Liver (tissue), 8 donors: ENCODE measurements at regions not wholly inside any gene's neighbourhood (a gene's known extent, or its start where the extent isn't known, plus 50 kb on each side); places are given as distances from the start of the nearest gene placed in this dataset.
A peak's percentile ranks its signal among the peaks of the same experiment; 100 is the strongest.

ENCODE experiments used
- DNase-seq: peaks from one replicate; pipeline ENCODE4 v3.0.0-alpha.2; 2017; ENCODE audit warnings: low spot score
- H3K27ac ChIP-seq, 2 donors: one replicate each; pipeline ENCODE4 v1.7.0; 2013; ENCODE audit warnings: inconsistent platforms in 2 of 2, low read length in 2 of 2, control low read depth in 1 of 2, low read depth in 1 of 2, mild to moderate bottlenecking in 1 of 2
- H3K27me3 ChIP-seq, 4 donors: one replicate each; pipeline versions ENCODE4 v1.6.1 to v1.7.0; 2013; ENCODE audit warnings: low read length in 3 of 4, inconsistent platforms in 1 of 4, mild to moderate bottlenecking in 1 of 4, moderate library complexity in 1 of 4; ENCODE audit not compliant: control insufficient read depth in 4 of 4, insufficient read depth in 4 of 4
- H3K36me3 ChIP-seq, 4 donors: one replicate each; pipeline versions ENCODE4 v1.6.1 to v1.7.0; 2013; ENCODE audit warnings: low read length in 3 of 4, mild to moderate bottlenecking in 3 of 4, low read depth in 1 of 4, moderate library complexity in 1 of 4; ENCODE audit not compliant: control insufficient read depth in 4 of 4, insufficient read depth in 3 of 4
- H3K4me1 ChIP-seq, 4 donors: one replicate each; pipeline versions ENCODE4 v1.6.1 to v1.7.0; 2013; ENCODE audit warnings: low read length in 3 of 4, mild to moderate bottlenecking in 3 of 4, moderate library complexity in 1 of 4; ENCODE audit not compliant: control insufficient read depth in 4 of 4, insufficient read depth in 4 of 4
- H3K4me3 ChIP-seq, 3 donors: one replicate each; pipeline versions ENCODE4 v1.6.1 to v1.7.0; 2013; ENCODE audit warnings: low read length in 3 of 3, control low read depth in 1 of 3, low read depth in 1 of 3, mild to moderate bottlenecking in 1 of 3
- H3K9ac ChIP-seq, 2 donors: one replicate each; pipeline ENCODE4 v1.7.0; 2013; ENCODE audit warnings: low read length in 2 of 2, mild to moderate bottlenecking in 2 of 2, moderate library complexity in 2 of 2, control low read depth in 1 of 2, low read depth in 1 of 2
- H3K9me3 ChIP-seq, 4 donors: one replicate each; pipeline versions ENCODE4 v1.6.1 to v1.7.0; 2013; ENCODE audit warnings: low read length in 3 of 4; ENCODE audit not compliant: control insufficient read depth in 4 of 4
- FOXA1 ChIP-seq: IDR thresholded peaks from 2 replicates; pipeline ENCODE4 v1.6.1; 2016; ENCODE audit warnings: antibody characterized with exemption
- FOXA2 ChIP-seq: IDR thresholded peaks from 2 replicates; pipeline ENCODE4 v1.6.1; 2016; ENCODE audit warnings: antibody characterized with exemption
- GABPA ChIP-seq, 2 donors: IDR thresholded peaks in 1 of 2; conservative IDR thresholded peaks in 1 of 2; 2 replicates each; pipeline ENCODE4 v1.6.1; 2016; ENCODE audit warnings: antibody characterized with exemption in 2 of 2, mild to moderate bottlenecking in 1 of 2, moderate library complexity in 1 of 2
- HNF4A ChIP-seq, 2 donors: conservative IDR thresholded peaks; 2 replicates each; pipeline ENCODE4 v1.6.1; 2016; ENCODE audit warnings: antibody characterized with exemption in 2 of 2, mild to moderate bottlenecking in 2 of 2
- HNF4G ChIP-seq: IDR thresholded peaks from 2 replicates; pipeline ENCODE4 v1.6.1; 2016; ENCODE audit warnings: antibody characterized with exemption
- JUND ChIP-seq, 2 donors: IDR thresholded peaks; 2 replicates each; pipeline ENCODE4 v1.6.1; 2016; ENCODE audit warnings: antibody characterized with exemption in 2 of 2
- NR2F2 ChIP-seq: IDR thresholded peaks from 2 replicates; pipeline ENCODE4 v1.6.1; 2016; ENCODE audit warnings: antibody characterized with exemption
- RAD21 ChIP-seq, 2 donors: IDR thresholded peaks; 2 replicates each; pipeline ENCODE4 v1.6.1; 2016; ENCODE audit warnings: antibody characterized with exemption in 2 of 2, mild to moderate bottlenecking in 2 of 2
- RXRA ChIP-seq, 2 donors: IDR thresholded peaks; 2 replicates each; pipeline ENCODE4 v1.6.1; 2017 to 2018; ENCODE audit warnings: antibody characterized with exemption in 2 of 2, mild to moderate bottlenecking in 1 of 2
- TAF1 ChIP-seq: conservative IDR thresholded peaks from 2 replicates; pipeline ENCODE4 v1.6.1; 2016; ENCODE audit warnings: antibody characterized with exemption, mild to moderate bottlenecking
- YY1 ChIP-seq: IDR thresholded peaks from 2 replicates; pipeline ENCODE4 v1.6.1; 2016; ENCODE audit warnings: antibody characterized with exemption, mild to moderate bottlenecking
- WGBS: extraction: QIAGEN DNeasy Blood & Tissue Kit; methylation state at CpG from one replicate; pipeline ENCODE4 v1.1.7; 2013; 5-methylcytosine and 5-hydroxymethylcytosine counted together
- TF ChIP-seq, protein P1 (sequence below): IDR thresholded peaks from 2 replicates; pipeline ENCODE4 v1.6.1; 2016; ENCODE audit warnings: antibody characterized with exemption
- TF ChIP-seq, protein P2 (sequence below): IDR thresholded peaks from 2 replicates; pipeline ENCODE4 v1.6.1; 2016; ENCODE audit warnings: antibody characterized with exemption, mild to moderate bottlenecking
- TF ChIP-seq, protein P3 (sequence below): IDR thresholded peaks from 2 replicates; pipeline ENCODE4 v1.6.1; 2016; ENCODE audit warnings: antibody characterized with exemption
- TF ChIP-seq, protein P4 (sequence below): fragments of 150-350 bp; IDR thresholded peaks from 2 replicates; pipeline ENCODE4 v1.5.1; 2017; ENCODE audit warnings: improper control_type of control experiment, low read depth, low read length; ENCODE audit not compliant: missing input control
- TF ChIP-seq, protein P5 (sequence below): IDR thresholded peaks from 2 replicates; pipeline ENCODE4 v1.6.1; 2016; ENCODE audit warnings: antibody characterized with exemption
- donor health status: healthy.
- donor health status: healthy.
- donor health status: healthy.
- donor health status: healthy.
- donor health status: healthy.

DNA sequence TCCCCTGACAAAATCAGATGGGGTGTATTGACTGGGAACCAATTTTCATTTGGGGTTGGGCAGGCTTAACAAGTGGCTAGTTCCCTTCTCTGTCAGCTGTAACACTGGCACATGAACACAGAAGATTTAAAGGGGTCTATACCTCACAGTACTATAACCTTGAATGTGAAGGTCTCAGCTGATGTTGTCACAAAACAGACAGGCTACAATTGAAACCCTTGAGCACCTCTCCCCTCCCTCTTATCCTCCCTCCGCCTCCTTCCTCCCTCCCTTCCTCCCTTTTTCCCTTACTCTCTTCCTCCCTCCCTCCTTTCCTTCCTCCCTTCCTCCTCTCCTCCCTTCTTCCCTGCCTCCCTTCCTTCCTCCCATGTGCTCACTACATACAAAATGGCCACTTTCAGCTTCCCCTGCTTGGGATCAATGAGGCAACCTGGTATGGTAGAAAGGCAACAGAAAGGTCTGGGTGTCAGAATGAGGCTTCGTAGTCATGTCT is 262.4 kb downstream of the TTC6 start:
- H3K36me3 ChIP-seq: no peaks in the 10 kb centered on the region
- H3K27ac ChIP-seq: no peak overlapping the region
- no peaks in the 10 kb centered on the region for H3K4me1 ChIP-seq
- H3K9me3 ChIP-seq: no peaks in the 10 kb centered on the region
- 88% methylated on average over 2 of the region's 2 CpGs for WGBS
- DNase-seq: no peak
- TF ChIP-seq HNF4G: no peak
- TF ChIP-seq, protein P1, sequence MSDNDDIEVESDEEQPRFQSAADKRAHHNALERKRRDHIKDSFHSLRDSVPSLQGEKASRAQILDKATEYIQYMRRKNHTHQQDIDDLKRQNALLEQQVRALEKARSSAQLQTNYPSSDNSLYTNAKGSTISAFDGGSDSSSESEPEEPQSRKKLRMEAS: no peak
- no peak for TF ChIP-seq FOXA2
- no peak for TF ChIP-seq FOXA1
- no peak for TF ChIP-seq NR2F2
- TF ChIP-seq, protein P2, sequence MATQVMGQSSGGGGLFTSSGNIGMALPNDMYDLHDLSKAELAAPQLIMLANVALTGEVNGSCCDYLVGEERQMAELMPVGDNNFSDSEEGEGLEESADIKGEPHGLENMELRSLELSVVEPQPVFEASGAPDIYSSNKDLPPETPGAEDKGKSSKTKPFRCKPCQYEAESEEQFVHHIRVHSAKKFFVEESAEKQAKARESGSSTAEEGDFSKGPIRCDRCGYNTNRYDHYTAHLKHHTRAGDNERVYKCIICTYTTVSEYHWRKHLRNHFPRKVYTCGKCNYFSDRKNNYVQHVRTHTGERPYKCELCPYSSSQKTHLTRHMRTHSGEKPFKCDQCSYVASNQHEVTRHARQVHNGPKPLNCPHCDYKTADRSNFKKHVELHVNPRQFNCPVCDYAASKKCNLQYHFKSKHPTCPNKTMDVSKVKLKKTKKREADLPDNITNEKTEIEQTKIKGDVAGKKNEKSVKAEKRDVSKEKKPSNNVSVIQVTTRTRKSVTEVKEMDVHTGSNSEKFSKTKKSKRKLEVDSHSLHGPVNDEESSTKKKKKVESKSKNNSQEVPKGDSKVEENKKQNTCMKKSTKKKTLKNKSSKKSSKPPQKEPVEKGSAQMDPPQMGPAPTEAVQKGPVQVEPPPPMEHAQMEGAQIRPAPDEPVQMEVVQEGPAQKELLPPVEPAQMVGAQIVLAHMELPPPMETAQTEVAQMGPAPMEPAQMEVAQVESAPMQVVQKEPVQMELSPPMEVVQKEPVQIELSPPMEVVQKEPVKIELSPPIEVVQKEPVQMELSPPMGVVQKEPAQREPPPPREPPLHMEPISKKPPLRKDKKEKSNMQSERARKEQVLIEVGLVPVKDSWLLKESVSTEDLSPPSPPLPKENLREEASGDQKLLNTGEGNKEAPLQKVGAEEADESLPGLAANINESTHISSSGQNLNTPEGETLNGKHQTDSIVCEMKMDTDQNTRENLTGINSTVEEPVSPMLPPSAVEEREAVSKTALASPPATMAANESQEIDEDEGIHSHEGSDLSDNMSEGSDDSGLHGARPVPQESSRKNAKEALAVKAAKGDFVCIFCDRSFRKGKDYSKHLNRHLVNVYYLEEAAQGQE: no peak
- TF ChIP-seq, protein P3, sequence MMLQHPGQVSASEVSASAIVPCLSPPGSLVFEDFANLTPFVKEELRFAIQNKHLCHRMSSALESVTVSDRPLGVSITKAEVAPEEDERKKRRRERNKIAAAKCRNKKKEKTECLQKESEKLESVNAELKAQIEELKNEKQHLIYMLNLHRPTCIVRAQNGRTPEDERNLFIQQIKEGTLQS: no peak
- TF ChIP-seq RAD21 (IDR thresholded peaks at IDR 0.05): no peak
- no peak overlapping the region for H3K9ac ChIP-seq
- H3K27me3 ChIP-seq: no peaks in the 10 kb centered on the region
- H3K4me3 ChIP-seq: no peak overlapping the region

DNA sequence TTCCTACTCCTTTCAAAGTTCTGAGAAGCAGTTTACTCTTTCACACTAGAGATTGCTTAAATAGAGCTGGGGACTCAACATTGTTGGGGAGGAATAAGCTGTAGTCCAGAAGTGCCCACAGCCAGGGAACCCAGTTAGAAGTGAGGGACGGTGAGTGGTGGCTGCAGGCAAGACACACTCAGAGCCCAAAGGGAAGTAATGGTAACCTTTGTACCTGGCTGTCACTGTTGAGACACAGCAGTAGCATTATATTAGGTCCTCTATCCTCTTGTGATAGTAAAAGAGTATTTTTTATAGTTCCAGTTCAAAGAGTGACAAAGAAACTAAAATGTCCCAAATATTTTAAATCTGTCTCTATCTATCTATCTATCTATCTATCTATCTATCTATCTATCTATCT is 263.3 kb downstream of the TTC6 start:
- Histone ChIP-seq H3K4me1 (peaks cover 0 to under 1% (median 0%) of the 10 kb centered on the region in 4 donors), H3K27ac (no peak overlapping the region), H3K9ac (no peak overlapping the region), H3K36me3 (no peaks in the 10 kb centered on the region), H3K27me3 (no peaks in the 10 kb centered on the region), H3K9me3 (no peaks in the 10 kb centered on the region), H3K4me3 (no peak overlapping the region)
- TF ChIP-seq HNF4A (conservative IDR thresholded peaks at IDR 0.05) (peak; percentile 33 to 57), TAF1 (no peak)
- no peak for DNase-seq
- WGBS: 35% methylated on average over 1 of the region's 1 CpG

DNA sequence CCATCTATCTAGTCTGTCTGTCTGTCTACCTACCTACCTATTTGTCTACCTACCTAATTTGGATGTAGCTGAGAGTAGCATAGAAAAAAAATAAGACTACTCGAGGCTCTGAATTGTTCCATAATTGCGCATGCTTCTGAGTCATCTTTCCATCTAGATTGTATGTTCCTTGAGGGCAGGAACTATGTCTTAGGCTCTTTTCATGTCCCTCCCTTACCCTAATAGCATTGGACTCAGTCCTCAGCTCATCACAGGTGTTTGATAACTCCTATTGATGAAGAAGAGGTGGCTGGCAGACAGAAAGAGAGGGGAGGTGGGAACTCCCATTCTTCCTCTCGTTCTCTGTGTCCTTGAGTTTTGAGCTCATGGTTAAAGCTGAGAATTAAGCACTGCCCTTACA is 263.7 kb downstream of the TTC6 start:
- H3K27me3 ChIP-seq: no peaks in the 10 kb centered on the region
- no peak overlapping the region for H3K27ac ChIP-seq
- H3K36me3 ChIP-seq: no peaks in the 10 kb centered on the region
- no peak overlapping the region for H3K9ac ChIP-seq
- no peaks in the 10 kb centered on the region for H3K9me3 ChIP-seq
- H3K4me1 ChIP-seq: peaks cover 0 to 5% (median 3%) of the 10 kb centered on the region in 4 donors
- no peak overlapping the region for H3K4me3 ChIP-seq
- DNase-seq: no peak
- WGBS: 91% methylated on average over 3 of the region's 3 CpGs
- TF ChIP-seq GABPA (IDR thresholded peaks at IDR 0.05 in 1 of 2, conservative IDR thresholded peaks at IDR 0.05 in 1 of 2) (no peak), TAF1 (no peak), RXRA (IDR thresholded peaks at IDR 0.05) (no peak), RAD21 (IDR thresholded peaks at IDR 0.05) (no peak), YY1 (no peak), NR2F2 (no peak), JUND (IDR thresholded peaks at IDR 0.05) (no peak)
- TF ChIP-seq, protein P3: no peak
- TF ChIP-seq, protein P4, sequence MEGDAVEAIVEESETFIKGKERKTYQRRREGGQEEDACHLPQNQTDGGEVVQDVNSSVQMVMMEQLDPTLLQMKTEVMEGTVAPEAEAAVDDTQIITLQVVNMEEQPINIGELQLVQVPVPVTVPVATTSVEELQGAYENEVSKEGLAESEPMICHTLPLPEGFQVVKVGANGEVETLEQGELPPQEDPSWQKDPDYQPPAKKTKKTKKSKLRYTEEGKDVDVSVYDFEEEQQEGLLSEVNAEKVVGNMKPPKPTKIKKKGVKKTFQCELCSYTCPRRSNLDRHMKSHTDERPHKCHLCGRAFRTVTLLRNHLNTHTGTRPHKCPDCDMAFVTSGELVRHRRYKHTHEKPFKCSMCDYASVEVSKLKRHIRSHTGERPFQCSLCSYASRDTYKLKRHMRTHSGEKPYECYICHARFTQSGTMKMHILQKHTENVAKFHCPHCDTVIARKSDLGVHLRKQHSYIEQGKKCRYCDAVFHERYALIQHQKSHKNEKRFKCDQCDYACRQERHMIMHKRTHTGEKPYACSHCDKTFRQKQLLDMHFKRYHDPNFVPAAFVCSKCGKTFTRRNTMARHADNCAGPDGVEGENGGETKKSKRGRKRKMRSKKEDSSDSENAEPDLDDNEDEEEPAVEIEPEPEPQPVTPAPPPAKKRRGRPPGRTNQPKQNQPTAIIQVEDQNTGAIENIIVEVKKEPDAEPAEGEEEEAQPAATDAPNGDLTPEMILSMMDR: no peak
- TF ChIP-seq, protein P5, sequence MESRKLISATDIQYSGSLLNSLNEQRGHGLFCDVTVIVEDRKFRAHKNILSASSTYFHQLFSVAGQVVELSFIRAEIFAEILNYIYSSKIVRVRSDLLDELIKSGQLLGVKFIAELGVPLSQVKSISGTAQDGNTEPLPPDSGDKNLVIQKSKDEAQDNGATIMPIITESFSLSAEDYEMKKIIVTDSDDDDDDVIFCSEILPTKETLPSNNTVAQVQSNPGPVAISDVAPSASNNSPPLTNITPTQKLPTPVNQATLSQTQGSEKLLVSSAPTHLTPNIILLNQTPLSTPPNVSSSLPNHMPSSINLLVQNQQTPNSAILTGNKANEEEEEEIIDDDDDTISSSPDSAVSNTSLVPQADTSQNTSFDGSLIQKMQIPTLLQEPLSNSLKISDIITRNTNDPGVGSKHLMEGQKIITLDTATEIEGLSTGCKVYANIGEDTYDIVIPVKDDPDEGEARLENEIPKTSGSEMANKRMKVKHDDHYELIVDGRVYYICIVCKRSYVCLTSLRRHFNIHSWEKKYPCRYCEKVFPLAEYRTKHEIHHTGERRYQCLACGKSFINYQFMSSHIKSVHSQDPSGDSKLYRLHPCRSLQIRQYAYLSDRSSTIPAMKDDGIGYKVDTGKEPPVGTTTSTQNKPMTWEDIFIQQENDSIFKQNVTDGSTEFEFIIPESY: no peak
